HCT116 (cell line): ENCODE measurements at regions not wholly inside any gene's neighbourhood (a gene's known extent, or its start where the extent isn't known, plus 50 kb on each side); places are given as distances from the start of the nearest gene placed in this dataset.

Experiments used
- EZH2phosphoT487 ChIP-seq: fragments of 200-600 bp; IDR thresholded peaks from 2 replicates; pipeline ENCODE4 v1.6.1; 2018; ENCODE audit warnings: antibody characterized with exemption, borderline replicate concordance
- JUND ChIP-seq: IDR thresholded peaks from 2 replicates; pipeline ENCODE4 v1.6.1; 2012
- RAD21 ChIP-seq: IDR thresholded peaks from 2 replicates; pipeline ENCODE4 v1.6.1; 2012; ENCODE audit warnings: low read depth, mild to moderate bottlenecking
- TCF7L2 ChIP-seq: IDR thresholded peaks from 2 replicates; pipeline ENCODE4 v1.7.0; 2011; ENCODE audit warnings: borderline replicate concordance, inconsistent platforms; ENCODE audit not compliant: insufficient read depth, insufficient read length; ENCODE audit errors: extremely low read depth
- YY1 ChIP-seq: IDR thresholded peaks from 2 replicates; pipeline ENCODE4 v1.6.1; 2011; ENCODE audit warnings: low read length, low read depth, moderate library complexity, mild to moderate bottlenecking; ENCODE audit not compliant: insufficient replicate concordance; ENCODE audit errors: extremely low read depth
- TF ChIP-seq, protein P1 (sequence below): IDR thresholded peaks from 2 replicates; pipeline ENCODE4 v1.6.1; 2012; ENCODE audit warnings: low read depth
- TF ChIP-seq, protein P2 (sequence below), 3 experiments: fragments of 200-600 bp in 1 of 3; sonication (generic) in 1 of 3; IDR thresholded peaks in 2 of 3; conservative IDR thresholded peaks in 1 of 3; 2 replicates each; pipeline ENCODE4 v1.5.1; 2012 to 2017; ENCODE audit warnings: low read depth in 2 of 3, low read length in 2 of 3, antibody characterized with exemption in 1 of 3, borderline replicate concordance in 1 of 3, control low read depth in 1 of 3, mild to moderate bottlenecking in 1 of 3, mixed read lengths in 1 of 3, mixed run types in 1 of 3, moderate library complexity in 1 of 3; ENCODE audit not compliant: insufficient read depth in 1 of 3
- TF ChIP-seq, protein P3 (sequence below): IDR thresholded peaks from 2 replicates; pipeline ENCODE4 v1.6.1; 2012

DNA sequence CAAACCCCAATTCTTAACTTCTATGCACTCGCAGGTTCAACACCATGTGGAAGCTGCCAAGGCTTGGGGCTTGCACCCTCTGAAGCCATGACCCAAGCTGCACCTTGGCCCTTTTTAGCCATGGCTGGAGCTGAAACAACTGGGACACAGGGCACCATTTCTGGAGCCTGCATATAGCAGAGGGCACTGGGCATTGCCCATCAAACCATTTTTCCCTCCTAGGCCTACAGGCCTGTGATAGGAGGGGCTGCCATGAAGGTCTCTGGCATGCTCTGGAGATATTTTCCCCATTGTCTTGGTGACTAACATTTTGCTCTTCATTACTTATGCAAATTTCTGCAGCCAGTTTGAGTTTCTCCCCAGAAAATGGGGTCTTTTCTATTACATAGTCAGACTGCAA lies 484.7 kb downstream of the EPHA7 start:
- TF ChIP-seq EZH2phosphoT487 = no peak
- no peak for TF ChIP-seq TCF7L2
- TF ChIP-seq, protein P1, sequence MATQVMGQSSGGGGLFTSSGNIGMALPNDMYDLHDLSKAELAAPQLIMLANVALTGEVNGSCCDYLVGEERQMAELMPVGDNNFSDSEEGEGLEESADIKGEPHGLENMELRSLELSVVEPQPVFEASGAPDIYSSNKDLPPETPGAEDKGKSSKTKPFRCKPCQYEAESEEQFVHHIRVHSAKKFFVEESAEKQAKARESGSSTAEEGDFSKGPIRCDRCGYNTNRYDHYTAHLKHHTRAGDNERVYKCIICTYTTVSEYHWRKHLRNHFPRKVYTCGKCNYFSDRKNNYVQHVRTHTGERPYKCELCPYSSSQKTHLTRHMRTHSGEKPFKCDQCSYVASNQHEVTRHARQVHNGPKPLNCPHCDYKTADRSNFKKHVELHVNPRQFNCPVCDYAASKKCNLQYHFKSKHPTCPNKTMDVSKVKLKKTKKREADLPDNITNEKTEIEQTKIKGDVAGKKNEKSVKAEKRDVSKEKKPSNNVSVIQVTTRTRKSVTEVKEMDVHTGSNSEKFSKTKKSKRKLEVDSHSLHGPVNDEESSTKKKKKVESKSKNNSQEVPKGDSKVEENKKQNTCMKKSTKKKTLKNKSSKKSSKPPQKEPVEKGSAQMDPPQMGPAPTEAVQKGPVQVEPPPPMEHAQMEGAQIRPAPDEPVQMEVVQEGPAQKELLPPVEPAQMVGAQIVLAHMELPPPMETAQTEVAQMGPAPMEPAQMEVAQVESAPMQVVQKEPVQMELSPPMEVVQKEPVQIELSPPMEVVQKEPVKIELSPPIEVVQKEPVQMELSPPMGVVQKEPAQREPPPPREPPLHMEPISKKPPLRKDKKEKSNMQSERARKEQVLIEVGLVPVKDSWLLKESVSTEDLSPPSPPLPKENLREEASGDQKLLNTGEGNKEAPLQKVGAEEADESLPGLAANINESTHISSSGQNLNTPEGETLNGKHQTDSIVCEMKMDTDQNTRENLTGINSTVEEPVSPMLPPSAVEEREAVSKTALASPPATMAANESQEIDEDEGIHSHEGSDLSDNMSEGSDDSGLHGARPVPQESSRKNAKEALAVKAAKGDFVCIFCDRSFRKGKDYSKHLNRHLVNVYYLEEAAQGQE = no peak
- TF ChIP-seq, protein P2, sequence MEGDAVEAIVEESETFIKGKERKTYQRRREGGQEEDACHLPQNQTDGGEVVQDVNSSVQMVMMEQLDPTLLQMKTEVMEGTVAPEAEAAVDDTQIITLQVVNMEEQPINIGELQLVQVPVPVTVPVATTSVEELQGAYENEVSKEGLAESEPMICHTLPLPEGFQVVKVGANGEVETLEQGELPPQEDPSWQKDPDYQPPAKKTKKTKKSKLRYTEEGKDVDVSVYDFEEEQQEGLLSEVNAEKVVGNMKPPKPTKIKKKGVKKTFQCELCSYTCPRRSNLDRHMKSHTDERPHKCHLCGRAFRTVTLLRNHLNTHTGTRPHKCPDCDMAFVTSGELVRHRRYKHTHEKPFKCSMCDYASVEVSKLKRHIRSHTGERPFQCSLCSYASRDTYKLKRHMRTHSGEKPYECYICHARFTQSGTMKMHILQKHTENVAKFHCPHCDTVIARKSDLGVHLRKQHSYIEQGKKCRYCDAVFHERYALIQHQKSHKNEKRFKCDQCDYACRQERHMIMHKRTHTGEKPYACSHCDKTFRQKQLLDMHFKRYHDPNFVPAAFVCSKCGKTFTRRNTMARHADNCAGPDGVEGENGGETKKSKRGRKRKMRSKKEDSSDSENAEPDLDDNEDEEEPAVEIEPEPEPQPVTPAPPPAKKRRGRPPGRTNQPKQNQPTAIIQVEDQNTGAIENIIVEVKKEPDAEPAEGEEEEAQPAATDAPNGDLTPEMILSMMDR (IDR thresholded peaks at IDR 0.05 in 2 of 3, conservative IDR thresholded peaks at IDR 0.05 in 1 of 3; ENCODE audit: borderline replicate concordance in 1 of 3, insufficient read depth in 1 of 3, low read depth in 2 of 3, low read length in 2 of 3) = no peak
- TF ChIP-seq RAD21 = no peak
- TF ChIP-seq, protein P3, sequence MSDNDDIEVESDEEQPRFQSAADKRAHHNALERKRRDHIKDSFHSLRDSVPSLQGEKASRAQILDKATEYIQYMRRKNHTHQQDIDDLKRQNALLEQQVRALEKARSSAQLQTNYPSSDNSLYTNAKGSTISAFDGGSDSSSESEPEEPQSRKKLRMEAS = no peak
- TF ChIP-seq JUND = no peak
- no peak for TF ChIP-seq YY1
